ENCODE measurements at regions not wholly inside any gene's neighbourhood (a gene's known extent, or its start where the extent isn't known, plus 50 kb on each side); places are given as distances from the start of the nearest gene placed in this dataset.
"Not testable (repeated sequence)": the region's sequence is repeated elsewhere in the genome, so short reads cannot be mapped to it uniquely, and the experiment has no call there.

- no peak for DNase-seq (ENCODE audit: low read depth)
- H3K4me3 ChIP-seq (replicated peaks; ENCODE audit: low read depth, low read length) = no peak overlapping the region
- TF ChIP-seq CTCF (IDR thresholded peaks at IDR 0.05; ENCODE audit: low read length, missing control alignments) = no peak
Measured at GRCh38 chr16:11416228-11417001, 71.2 kb downstream of the RMI2 start.

- no peak overlapping the region for H3K4me3 ChIP-seq (replicated peaks; ENCODE audit: low read depth, low read length)
- no peak for TF ChIP-seq CTCF (IDR thresholded peaks at IDR 0.05; ENCODE audit: low read length, missing control alignments)
Measured at GRCh38 chr16:11417487-11417886, 72.2 kb downstream of the RMI2 start.

GRCh38 chr16:11418506-11418905 is 73.2 kb downstream of the RMI2 start:
- no peak overlapping the region for H3K4me3 ChIP-seq (replicated peaks; ENCODE audit: low read depth, low read length)
- DNase-seq (ENCODE audit: low read depth) = no peak
- no peak for TF ChIP-seq CTCF (IDR thresholded peaks at IDR 0.05; ENCODE audit: low read length, missing control alignments)

More at GRCh38 chr16:11417487-11417886, 72.2 kb downstream of the RMI2 start:
- no peak for DNase-seq (ENCODE audit: low read depth)

- DNase-seq (ENCODE audit: low read depth); H3K4me3 ChIP-seq (replicated peaks; ENCODE audit: low read depth, low read length): not testable (repeated sequence)
Measured at GRCh38 chr16:11420067-11420466, 74.8 kb downstream of the RMI2 start.

GRCh38 chr16:11420895-11421294 is 75.6 kb downstream of the RMI2 start:
- H3K4me3 ChIP-seq (replicated peaks; ENCODE audit: low read depth, low read length) = no peak overlapping the region
- no peak for TF ChIP-seq CTCF (IDR thresholded peaks at IDR 0.05; ENCODE audit: low read length, missing control alignments)
- no peak for DNase-seq (ENCODE audit: low read depth)

GRCh38 chr16:11422381-11423314 is 77.4 kb downstream of the RMI2 start:
- TF ChIP-seq CTCF (IDR thresholded peaks at IDR 0.05; ENCODE audit: low read length, missing control alignments) = no peak
- no peak for DNase-seq (ENCODE audit: low read depth)
- no peak overlapping the region for H3K4me3 ChIP-seq (replicated peaks; ENCODE audit: low read depth, low read length)
